HG03039 (cell line): ENCODE measurements at regions not wholly inside any gene's neighbourhood (a gene's known extent, or its start where the extent isn't known, plus 50 kb on each side); places are given as distances from the start of the nearest gene placed in this dataset.

Source experiments
- ATAC-seq: cut with Tn5 transposase; IDR thresholded peaks from one replicate; pipeline ENCODE4 v1.9.1; 2021; ENCODE audit warnings: mild to moderate bottlenecking, moderate library complexity; ENCODE audit not compliant: unreplicated experiment

- ATAC-seq, result no peak
Measured at GRCh38 chr2:120785228-120785966, 49.7 kb downstream of the GLI2 start.

- ATAC-seq, result no peak
Measured at GRCh38 chr2:120786038-120786960, 50.6 kb downstream of the GLI2 start.

GRCh38 chr2:120787111-120787821 is 51.6 kb downstream of the GLI2 start:
- no peak for ATAC-seq

- ATAC-seq, result no peak
Measured at GRCh38 chr2:120787822-120788700, 52.4 kb downstream of the GLI2 start.

GRCh38 chr2:120791243-120791961 is 55.7 kb downstream of the GLI2 start:
- ATAC-seq, result no peak

GRCh38 chr2:120791962-120792297 is 56.3 kb downstream of the GLI2 start:
- ATAC-seq, result no peak

GRCh38 chr2:120793682-120794403 is 58.2 kb downstream of the GLI2 start:
- no peak for ATAC-seq

- no peak for ATAC-seq
Measured at GRCh38 chr2:120794716-120795115, 59.0 kb downstream of the GLI2 start.

- no peak for ATAC-seq
Measured at GRCh38 chr2:120796094-120796493, 60.4 kb downstream of the GLI2 start.

GRCh38 chr2:120797421-120798221 is 62.0 kb downstream of the GLI2 start:
- ATAC-seq, result no peak

GRCh38 chr2:120798567-120799247 is 63.0 kb downstream of the GLI2 start:
- ATAC-seq, result no peak

GRCh38 chr2:120802158-120802557 is 66.5 kb downstream of the GLI2 start:
- ATAC-seq, result no peak

GRCh38 chr2:120802867-120803484 is 67.3 kb downstream of the GLI2 start:
- ATAC-seq, result no peak

GRCh38 chr2:120803764-120804335 is 68.2 kb downstream of the GLI2 start:
- no peak for ATAC-seq

GRCh38 chr2:120804459-120804858 is 68.8 kb downstream of the GLI2 start:
- ATAC-seq, result no peak

- no peak for ATAC-seq
Measured at GRCh38 chr2:120805011-120805410, 69.3 kb downstream of the GLI2 start.

- ATAC-seq, result no peak
Measured at GRCh38 chr2:120805602-120806001, 69.9 kb downstream of the GLI2 start.
